Smooth muscle cell (in vitro differentiated cells): ENCODE measurements at regions not wholly inside any gene's neighbourhood (a gene's known extent, or its start where the extent isn't known, plus 50 kb on each side); places are given as distances from the start of the nearest gene placed in this dataset.
"Not testable (repeated sequence)": the region's sequence is repeated elsewhere in the genome, so short reads cannot be mapped to it uniquely, and the experiment has no call there.

Experiments
- DNase-seq: peaks from one replicate; lab custom pipeline; 2025; ENCODE audit not compliant: unreplicated experiment; lab: John Stamatoyannopoulos, UW
- H2AFZ ChIP-seq: fragments of 200-600 bp; sonication (generic); 2 replicates; pipeline ENCODE4 v1.6.0; 2016; ENCODE audit warnings: antibody characterized with exemption, low read depth, mild to moderate bottlenecking
- H3F3A ChIP-seq: fragments of 200-600 bp; sonication (generic); 2 replicates; pipeline ENCODE4 v1.6.0; 2017; ENCODE audit warnings: antibody characterized with exemption, low read depth
- H3K27ac ChIP-seq: fragments of 200-600 bp; sonication (generic); 2 replicates; pipeline ENCODE4 v1.5.1; 2016; ENCODE audit warnings: low read depth, mild to moderate bottlenecking
- H3K27me3 ChIP-seq: fragments of 200-600 bp; sonication (generic); 2 replicates; pipeline ENCODE4 v1.6.1; 2016; ENCODE audit warnings: low read depth, mild to moderate bottlenecking
- H3K36me3 ChIP-seq: fragments of 200-600 bp; sonication (generic); 2 replicates; pipeline ENCODE4 v1.5.1; 2016; ENCODE audit warnings: low read depth
- H3K4me1 ChIP-seq: fragments of 200-600 bp; sonication (generic); 2 replicates; pipeline ENCODE4 v1.5.1; 2016; ENCODE audit warnings: low read depth
- H3K4me2 ChIP-seq: fragments of 200-600 bp; sonication (generic); 2 replicates; pipeline ENCODE4 v1.6.0; 2016; ENCODE audit warnings: mild to moderate bottlenecking
- H3K4me3 ChIP-seq: fragments of 200-600 bp; sonication (generic); 2 replicates; pipeline ENCODE4 v1.5.1; 2016; ENCODE audit warnings: mild to moderate bottlenecking
- H3K79me2 ChIP-seq: fragments of 200-600 bp; sonication (generic); 2 replicates; pipeline ENCODE4 v1.6.0; 2016; ENCODE audit warnings: low read depth, mild to moderate bottlenecking
- H3K9ac ChIP-seq: fragments of 200-600 bp; sonication (generic); 2 replicates; pipeline ENCODE4 v1.6.0; 2016; ENCODE audit warnings: low read depth
- H3K9me3 ChIP-seq: fragments of 200-600 bp; sonication (generic); replicated peaks from 2 replicates; pipeline ENCODE4 v1.5.1; 2016; ENCODE audit warnings: low read depth
- H4K20me1 ChIP-seq: fragments of 200-600 bp; sonication (generic); 2 replicates; pipeline ENCODE4 v1.6.0; 2016; ENCODE audit warnings: low read depth
- CTCF ChIP-seq: fragments of 200-600 bp; sonication (generic); IDR thresholded peaks from 2 replicates; pipeline ENCODE4 v1.5.1; 2017; ENCODE audit warnings: borderline replicate concordance, mild to moderate bottlenecking, antibody characterized with exemption; ENCODE audit not compliant: insufficient read depth, poor library complexity, severe bottlenecking
- WGBS: methylation state at CpG from one replicate; pipeline ENCODE4 v1.1.7; 2016; ENCODE audit warnings: low lambda C conversion rate; 5-methylcytosine and 5-hydroxymethylcytosine counted together

- H3K9ac ChIP-seq: no peak overlapping the region
- H3K9me3 ChIP-seq: no peaks in the 10 kb centered on the region
- no peak for DNase-seq
- H3K27me3 ChIP-seq: no peaks in the 10 kb centered on the region
- no peak overlapping the region for H3K4me2 ChIP-seq
- H3K79me2 ChIP-seq: no peaks in the 10 kb centered on the region
- H3K4me1 ChIP-seq: no peaks in the 10 kb centered on the region
- H3K36me3 ChIP-seq: no peaks in the 10 kb centered on the region
- no peaks in the 10 kb centered on the region for H3F3A ChIP-seq
- H3K4me3 ChIP-seq: no peak overlapping the region
- H4K20me1 ChIP-seq: no peaks in the 10 kb centered on the region
- no peak overlapping the region for H2AFZ ChIP-seq
- H3K27ac ChIP-seq: no peak overlapping the region
- TF ChIP-seq CTCF: no peak
- 79% methylated on average over 1 of the region's 1 CpG for WGBS
Measured at GRCh38 chr4:94076498-94076897, 131.2 kb upstream of the SMARCAD1 start.

GRCh38 chr4:94084155-94084554 lies 123.5 kb upstream of the SMARCAD1 start:
- no peak overlapping the region for H2AFZ ChIP-seq
- no peak overlapping the region for H3K4me3 ChIP-seq
- no peaks in the 10 kb centered on the region for H3K4me1 ChIP-seq
- no peaks in the 10 kb centered on the region for H3K27me3 ChIP-seq
- H3F3A ChIP-seq: no peaks in the 10 kb centered on the region
- TF ChIP-seq CTCF: no peak
- no peak overlapping the region for H3K4me2 ChIP-seq
- no peaks in the 10 kb centered on the region for H4K20me1 ChIP-seq
- H3K27ac ChIP-seq: no peak overlapping the region
- no peaks in the 10 kb centered on the region for H3K9me3 ChIP-seq
- H3K79me2 ChIP-seq: no peaks in the 10 kb centered on the region
- H3K36me3 ChIP-seq: no peaks in the 10 kb centered on the region
- no peak overlapping the region for H3K9ac ChIP-seq
- WGBS: 79% methylated on average over 3 of the region's 3 CpGs
- no peak for DNase-seq

GRCh38 chr4:94099141-94099540 lies 108.5 kb upstream of the SMARCAD1 start:
- H3K4me3 ChIP-seq: not testable (repeated sequence)
- 84% methylated on average over 8 of the region's 8 CpGs for WGBS

GRCh38 chr4:94112644-94113043 lies 95.0 kb upstream of the SMARCAD1 start:
- 56% methylated on average over 1 of the region's 1 CpG for whole genome bisulfite sequencing
- Histone ChIP-seq H3K9ac (no peak overlapping the region), H3K79me2 (no peaks in the 10 kb centered on the region), H4K20me1 (no peaks in the 10 kb centered on the region), H3K27me3 (no peaks in the 10 kb centered on the region), H3F3A (no peaks in the 10 kb centered on the region), H3K36me3 (no peaks in the 10 kb centered on the region), H2AFZ (no peak overlapping the region), H3K4me2 (no peak overlapping the region), H3K27ac (no peak overlapping the region), H3K4me1 (no peaks in the 10 kb centered on the region), H3K9me3 (no peaks in the 10 kb centered on the region), H3K4me3 (no peak overlapping the region)
- DNase-seq: no peak
- no peak for TF ChIP-seq CTCF

More at GRCh38 chr4:94099141-94099540, 108.5 kb upstream of the SMARCAD1 start:
- not testable (repeated sequence) for H3K4me2 ChIP-seq, H3K27me3 ChIP-seq, H3K9ac ChIP-seq, H3F3A ChIP-seq, H3K27ac ChIP-seq, H3K36me3 ChIP-seq, H2AFZ ChIP-seq, H4K20me1 ChIP-seq, H3K4me1 ChIP-seq, H3K9me3 ChIP-seq, H3K79me2 ChIP-seq, DNase-seq
